ENCODE measurements at regions not wholly inside any gene's neighbourhood (a gene's known extent, or its start where the extent isn't known, plus 50 kb on each side); places are given as distances from the start of the nearest gene placed in this dataset.

- TF ChIP-seq CTCF (IDR thresholded peaks at IDR 0.05; ENCODE audit: low read depth, low read length): no peak
- no peak overlapping the region for H3K4me3 ChIP-seq (ENCODE audit: low read depth, low read length)
- no peak for DNase-seq (ENCODE audit: low read depth, low spot score)
- in situ Hi-C loops (cut with HindIII; ENCODE audit: low sequenced_read_pairs): no loop called here
Measured at GRCh38 chr9:13900449-13900848, 413.5 kb downstream of the NFIB start.

- no peak for TF ChIP-seq CTCF (IDR thresholded peaks at IDR 0.05; ENCODE audit: low read depth, low read length)
- no peak for DNase-seq (ENCODE audit: low read depth, low spot score)
- no peak overlapping the region for H3K4me3 ChIP-seq (ENCODE audit: low read depth, low read length)
- in situ Hi-C loops (cut with HindIII; ENCODE audit: low sequenced_read_pairs): no loop called here
Measured at GRCh38 chr9:13899924-13900323, 414.0 kb downstream of the NFIB start.

GRCh38 chr9:13898957-13899356 lies 415.0 kb downstream of the NFIB start:
- no peak overlapping the region for H3K4me3 ChIP-seq (ENCODE audit: low read depth, low read length)
- in situ Hi-C loops (cut with HindIII; ENCODE audit: low sequenced_read_pairs): no loop called here
- TF ChIP-seq CTCF (IDR thresholded peaks at IDR 0.05; ENCODE audit: low read depth, low read length): no peak
- no peak for DNase-seq (ENCODE audit: low read depth, low spot score)

GRCh38 chr9:13896922-13897835 lies 416.8 kb downstream of the NFIB start:
- in situ Hi-C loops (cut with HindIII; ENCODE audit: low sequenced_read_pairs): no loop called here
- TF ChIP-seq CTCF (IDR thresholded peaks at IDR 0.05; ENCODE audit: low read depth, low read length): no peak

GRCh38 chr9:13896047-13896446 lies 417.9 kb downstream of the NFIB start:
- no peak for TF ChIP-seq CTCF (IDR thresholded peaks at IDR 0.05; ENCODE audit: low read depth, low read length)
- no peak for DNase-seq (ENCODE audit: low read depth, low spot score)
- in situ Hi-C loops (cut with HindIII; ENCODE audit: low sequenced_read_pairs): no loop called here
- no peak overlapping the region for H3K4me3 ChIP-seq (ENCODE audit: low read depth, low read length)

More at GRCh38 chr9:13896922-13897835, 416.8 kb downstream of the NFIB start:
- no peak overlapping the region for H3K4me3 ChIP-seq (ENCODE audit: low read depth, low read length)
- DNase-seq (ENCODE audit: low read depth, low spot score): no peak

- H3K4me3 ChIP-seq (ENCODE audit: low read depth, low read length): no peak overlapping the region
- DNase-seq (ENCODE audit: low read depth, low spot score): no peak
- TF ChIP-seq CTCF (IDR thresholded peaks at IDR 0.05; ENCODE audit: low read depth, low read length): no peak
- in situ Hi-C loops (cut with HindIII; ENCODE audit: low sequenced_read_pairs): no loop called here
Measured at GRCh38 chr9:13885258-13885657, 428.7 kb downstream of the NFIB start.

Measured in astrocyte of the spinal cord (primary cell).